ENCODE measurements at regions not wholly inside any gene's neighbourhood (a gene's known extent, or its start where the extent isn't known, plus 50 kb on each side); places are given as distances from the start of the nearest gene placed in this dataset.

DNA sequence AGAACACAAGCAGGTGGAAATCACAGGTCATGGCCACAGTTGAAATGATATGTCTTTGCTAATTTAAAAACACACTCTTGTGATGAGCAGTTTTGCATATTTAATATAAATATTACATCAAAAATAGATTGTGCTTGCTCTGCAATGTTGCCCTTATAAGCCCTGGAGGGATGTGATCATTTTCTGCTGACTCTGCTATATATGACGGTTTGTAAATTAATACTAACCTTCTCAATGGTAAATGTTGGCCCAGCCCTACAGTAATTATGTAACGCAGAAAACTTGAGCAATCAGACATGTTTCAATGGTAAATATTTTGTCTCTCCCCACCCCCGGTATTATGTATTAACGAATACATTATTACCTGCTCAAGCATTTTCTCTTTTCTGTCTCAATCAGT, 359.5 kb upstream of the CNTN6 start:
- no peak overlapping the region for H2AK5ac ChIP-seq (ENCODE audit: low read depth, low read length)
- no peaks in the 10 kb centered on the region for H3K4me1 ChIP-seq (replicated peaks in 1 of 4; ENCODE audit: control insufficient read depth in 3 of 4, insufficient read depth in 4 of 4, low read length in 3 of 4)
- ChIA-PET CTCF (ENCODE audit: partially characterized antibody) (no interaction called here), POLR2A (ENCODE audit: partially characterized antibody) (no interaction called here)
- H2BK15ac ChIP-seq (ENCODE audit: low read length), result no peak overlapping the region
- FAIRE-seq (no peak), DNase-seq (ENCODE audit: low read depth in 1 of 2, low spot score in 2 of 2) (no peak)
- H2BK5ac ChIP-seq (ENCODE audit: low read depth, low read length), result no peak overlapping the region
- H3K27ac ChIP-seq (ENCODE audit: low read depth, low read length), result no peak overlapping the region
- H3K23me2 ChIP-seq (ENCODE audit: low read depth, low read length), result no peaks in the 10 kb centered on the region
- no peak overlapping the region for H3K4me2 ChIP-seq (ENCODE audit: insufficient read depth in 1 of 2, low read depth in 2 of 2, low read length in 2 of 2)
- H3K14ac ChIP-seq (ENCODE audit: insufficient read length), result no peak overlapping the region
- no peaks in the 10 kb centered on the region for H3K27me3 ChIP-seq (replicated peaks in 1 of 4; ENCODE audit: control insufficient read depth in 3 of 4, extremely low read depth in 1 of 4, insufficient read depth in 3 of 4, low read length in 3 of 4)
- no peak overlapping the region for H2AFZ ChIP-seq (ENCODE audit: low read length)
- WGBS, 2 experiments (ENCODE audit: extremely low coverage in 1 of 2, insufficient coverage in 1 of 2, insufficient read length in 1 of 2, insufficient replicate concordance in 2 of 2, low coverage in 1 of 2, low lambda C conversion rate in 2 of 2, missing lambda C conversion rate in 1 of 2), result 95% methylated on average over 4 of the region's 4 CpGs; no CpG with 5 or more reads in 1 of the 2 experiments
- no peak overlapping the region for H3K4me3 ChIP-seq (ENCODE audit: extremely low read depth in 1 of 4, insufficient read depth in 2 of 4, low read depth in 3 of 4, low read length in 4 of 4)
- H4K8ac ChIP-seq (ENCODE audit: extremely low read depth, insufficient read depth, low read length), result no peak overlapping the region
- no peak overlapping the region for H3K4ac ChIP-seq (replicated peaks; ENCODE audit: insufficient read length, low read depth, low read length)
- no peaks in the 10 kb centered on the region for H3K9me3 ChIP-seq (ENCODE audit: insufficient read depth in 2 of 2, low read depth in 1 of 2, low read length in 1 of 2)
- TF ChIP-seq SRF (IDR thresholded peaks at IDR 0.05; ENCODE audit: low read depth, low read length) (no peak), MAFK (IDR thresholded peaks at IDR 0.05; ENCODE audit: low read depth, low read length) (peak; percentile 76)
- H3K9ac ChIP-seq (replicated peaks in 1 of 4; ENCODE audit: extremely low read depth in 1 of 4, low read depth in 3 of 4, low read length in 3 of 4), result no peak overlapping the region
- no peak overlapping the region for H4K5ac ChIP-seq (ENCODE audit: insufficient read length, low read depth, low read length)
- no peak overlapping the region for H2BK12ac ChIP-seq (ENCODE audit: low read depth, low read length)
- no peaks in the 10 kb centered on the region for H3K79me2 ChIP-seq (ENCODE audit: control insufficient read depth in 1 of 2, insufficient read depth in 2 of 2, low read length in 2 of 2)
- no peak overlapping the region for H2BK120ac ChIP-seq (replicated peaks; ENCODE audit: low read depth, low read length)
- H3K36me3 ChIP-seq (ENCODE audit: control insufficient read depth in 2 of 4, insufficient read depth in 4 of 4, low read length in 3 of 4), result no peaks in the 10 kb centered on the region
- H2BK20ac ChIP-seq (ENCODE audit: low read length), result no peak overlapping the region
- H3K18ac ChIP-seq (ENCODE audit: extremely low read depth, low read length), result no peak overlapping the region
- no peak overlapping the region for H3K56ac ChIP-seq (replicated peaks; ENCODE audit: insufficient read length, low read depth, low read length)
- no peak overlapping the region for H4K91ac ChIP-seq (replicated peaks; ENCODE audit: insufficient read length, low read length)
- no peaks in the 10 kb centered on the region for H4K20me1 ChIP-seq (replicated peaks in 1 of 2; ENCODE audit: control insufficient read depth in 1 of 2, insufficient read depth in 2 of 2, low read length in 2 of 2)
- H3K79me1 ChIP-seq (ENCODE audit: low read depth, low read length), result no peaks in the 10 kb centered on the region
- H3K23ac ChIP-seq (ENCODE audit: insufficient read length), result no peak overlapping the region

Data from H1 (cell line).